ENCODE measurements at regions not wholly inside any gene's neighbourhood (a gene's known extent, or its start where the extent isn't known, plus 50 kb on each side); places are given as distances from the start of the nearest gene placed in this dataset.

DNA sequence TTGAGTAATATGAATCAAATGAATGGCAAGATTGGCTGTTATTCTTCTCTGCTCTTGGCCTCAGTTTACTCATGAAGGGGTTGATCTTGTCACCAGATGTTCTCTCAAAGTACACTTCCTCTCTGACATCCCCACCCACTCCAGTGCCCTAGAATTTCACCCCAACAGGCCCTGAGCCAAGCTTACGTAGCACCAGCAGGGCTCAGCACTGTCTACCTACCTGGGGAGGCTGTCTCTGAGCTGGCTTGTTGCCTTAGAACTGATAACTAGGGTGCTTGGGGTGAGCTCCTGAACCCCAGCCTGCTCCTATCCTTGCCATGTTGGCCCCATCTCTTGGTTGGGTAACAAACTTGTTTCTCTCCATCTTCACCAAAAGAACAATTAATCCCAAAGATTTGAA is 159.1 kb upstream of the USP24 start:
- H3K36me3 Mint-ChIP-seq (ENCODE audit: low read depth): no peaks in the 10 kb centered on the region
- H3K9me3 Mint-ChIP-seq: no peaks in the 10 kb centered on the region
- H3K27ac Mint-ChIP-seq: no peak overlapping the region
- H3K4me1 Mint-ChIP-seq (ENCODE audit: low read depth): peaks cover 6% of the 10 kb centered on the region
- H3K27me3 Mint-ChIP-seq (ENCODE audit: low read depth): peaks cover 2% of the 10 kb centered on the region
- DNase-seq (ENCODE audit: low spot score): no peak
- no peak overlapping the region for H3K4me3 Mint-ChIP-seq

DNA sequence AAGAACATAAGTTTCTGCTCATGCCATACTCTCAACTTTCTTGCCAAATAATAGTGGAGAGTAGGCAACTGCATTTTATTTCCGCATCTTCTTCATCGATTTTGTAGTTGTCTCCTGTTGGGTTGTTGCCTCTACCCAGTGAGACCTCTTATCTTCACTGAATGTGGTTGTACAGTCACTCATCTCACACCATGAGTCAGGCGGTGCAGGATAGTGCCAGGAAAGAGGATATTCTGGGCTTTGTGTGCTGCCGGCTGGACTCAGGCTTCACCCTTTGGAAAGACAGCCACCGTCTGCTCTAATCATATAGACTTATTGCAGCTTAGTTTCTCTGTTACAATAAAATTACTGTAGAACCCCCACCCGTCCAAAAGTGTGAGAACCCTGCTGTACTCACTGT is 154.3 kb upstream of the USP24 start:
- no peak for DNase-seq (ENCODE audit: low spot score)
- no peaks in the 10 kb centered on the region for H3K9me3 Mint-ChIP-seq
- H3K4me1 Mint-ChIP-seq (ENCODE audit: low read depth): no peaks in the 10 kb centered on the region
- no peak overlapping the region for H3K4me3 Mint-ChIP-seq
- no peaks in the 10 kb centered on the region for H3K36me3 Mint-ChIP-seq (ENCODE audit: low read depth)
- H3K27ac Mint-ChIP-seq: no peak overlapping the region
- H3K27me3 Mint-ChIP-seq (ENCODE audit: low read depth): peaks cover 2% of the 10 kb centered on the region

DNA sequence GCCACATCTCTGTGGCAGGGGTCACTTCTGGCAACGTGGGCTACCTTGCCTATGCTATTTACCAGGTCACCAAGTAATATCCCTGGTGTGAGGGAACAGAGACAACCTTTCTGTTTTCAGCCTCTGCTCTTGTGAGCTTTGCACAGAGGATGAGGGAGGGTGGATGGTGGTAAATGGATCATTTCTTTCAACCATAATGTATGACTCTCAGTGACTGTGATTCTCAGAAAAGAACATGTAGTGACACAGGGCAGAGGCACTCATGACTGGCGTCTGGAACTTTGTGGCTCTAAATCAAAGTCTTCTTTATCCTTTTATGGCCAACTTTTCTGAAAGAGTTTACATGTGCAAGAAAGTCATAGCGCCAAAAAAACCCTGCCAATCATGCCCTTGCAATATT is 153.5 kb upstream of the USP24 start:
- Mint-ChIP-seq H3K4me3 (no peak overlapping the region), H3K27ac (no peak overlapping the region), H3K4me1 (ENCODE audit: low read depth) (no peaks in the 10 kb centered on the region), H3K36me3 (ENCODE audit: low read depth) (no peaks in the 10 kb centered on the region), H3K27me3 (ENCODE audit: low read depth) (peaks cover 5% of the 10 kb centered on the region), H3K9me3 (no peaks in the 10 kb centered on the region)
- DNase-seq (ENCODE audit: low spot score): no peak

DNA sequence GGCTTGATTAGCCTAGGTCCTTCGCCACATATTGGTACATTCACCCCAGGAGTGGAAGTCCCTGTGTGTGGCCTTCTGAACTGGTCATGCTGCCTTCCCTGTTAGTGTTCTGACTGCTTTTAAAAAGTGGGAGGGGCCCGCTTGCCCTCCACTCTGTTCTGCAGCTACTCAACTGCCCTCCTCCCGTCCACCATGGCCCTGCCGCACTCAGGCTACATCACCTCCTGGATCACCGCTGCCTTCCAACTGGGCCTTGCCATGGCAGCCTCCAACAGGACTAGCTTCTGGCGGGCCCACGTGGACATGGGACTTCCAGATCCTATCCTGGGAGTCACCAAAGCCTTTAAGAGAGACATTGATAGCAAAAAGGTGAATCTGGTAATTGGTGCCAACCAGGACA is 152.1 kb upstream of the USP24 start:
- H3K9me3 Mint-ChIP-seq: no peaks in the 10 kb centered on the region
- H3K27ac Mint-ChIP-seq: no peak overlapping the region
- H3K27me3 Mint-ChIP-seq (ENCODE audit: low read depth): peaks cover 8% of the 10 kb centered on the region
- H3K4me1 Mint-ChIP-seq (ENCODE audit: low read depth): peaks cover 9% of the 10 kb centered on the region
- no peaks in the 10 kb centered on the region for H3K36me3 Mint-ChIP-seq (ENCODE audit: low read depth)
- H3K4me3 Mint-ChIP-seq: no peak overlapping the region
- DNase-seq (ENCODE audit: low spot score): no peak

DNA sequence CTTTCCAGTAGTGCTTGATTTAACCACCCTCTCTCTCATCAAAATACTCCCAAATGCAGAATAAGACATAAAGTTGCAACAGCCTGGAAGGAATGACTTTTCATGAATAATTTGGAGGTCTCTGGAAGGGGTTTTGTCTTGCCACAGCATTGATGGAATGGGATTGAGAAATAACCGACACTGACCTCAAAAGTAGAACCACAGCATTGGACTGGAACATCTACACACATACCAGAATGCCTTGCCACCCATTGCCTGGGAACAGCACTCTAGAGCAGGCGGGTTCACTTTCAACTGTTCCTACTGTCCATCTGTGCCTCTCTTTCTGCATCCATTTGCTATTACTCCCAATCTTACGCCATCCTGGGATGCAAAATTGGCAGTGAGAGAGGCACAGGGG is 149.1 kb upstream of the USP24 start:
- no peaks in the 10 kb centered on the region for H3K9me3 Mint-ChIP-seq

DNA sequence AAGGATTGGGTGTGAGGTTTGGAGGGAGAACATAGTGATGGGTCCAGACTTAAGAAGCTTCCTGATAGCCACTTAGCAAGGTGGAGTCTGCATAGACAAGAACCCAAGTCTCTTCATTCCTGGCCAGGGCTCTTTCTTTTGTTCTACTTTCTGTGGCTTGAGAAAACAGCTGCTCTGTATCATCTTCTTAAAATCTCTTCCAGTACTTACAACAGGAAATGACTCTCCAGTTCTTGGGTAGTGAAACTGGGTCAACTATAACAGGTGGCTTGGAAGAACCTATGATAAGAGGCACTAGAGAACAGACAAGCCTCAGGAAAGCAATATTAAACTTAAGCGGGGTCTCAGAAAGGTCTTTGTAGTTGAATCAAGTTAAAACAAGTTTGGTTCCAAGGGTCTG is 148.1 kb upstream of the USP24 start:
- H3K36me3 Mint-ChIP-seq (ENCODE audit: low read depth): no peaks in the 10 kb centered on the region
- no peak for DNase-seq (ENCODE audit: low spot score)
- H3K27me3 Mint-ChIP-seq (ENCODE audit: low read depth): peaks cover 15% of the 10 kb centered on the region
- H3K4me1 Mint-ChIP-seq (ENCODE audit: low read depth): peaks cover 9% of the 10 kb centered on the region
- H3K4me3 Mint-ChIP-seq: no peak overlapping the region
- no peak overlapping the region for H3K27ac Mint-ChIP-seq
- H3K9me3 Mint-ChIP-seq: no peaks in the 10 kb centered on the region

More for the DNA sequence above, 149.1 kb upstream of the USP24 start:
- Mint-ChIP-seq H3K4me3 (no peak overlapping the region), H3K27me3 (ENCODE audit: low read depth) (peaks cover 9% of the 10 kb centered on the region), H3K36me3 (ENCODE audit: low read depth) (no peaks in the 10 kb centered on the region), H3K4me1 (ENCODE audit: low read depth) (peaks cover 9% of the 10 kb centered on the region), H3K27ac (no peak overlapping the region)
- DNase-seq (ENCODE audit: low spot score): no peak

DNA sequence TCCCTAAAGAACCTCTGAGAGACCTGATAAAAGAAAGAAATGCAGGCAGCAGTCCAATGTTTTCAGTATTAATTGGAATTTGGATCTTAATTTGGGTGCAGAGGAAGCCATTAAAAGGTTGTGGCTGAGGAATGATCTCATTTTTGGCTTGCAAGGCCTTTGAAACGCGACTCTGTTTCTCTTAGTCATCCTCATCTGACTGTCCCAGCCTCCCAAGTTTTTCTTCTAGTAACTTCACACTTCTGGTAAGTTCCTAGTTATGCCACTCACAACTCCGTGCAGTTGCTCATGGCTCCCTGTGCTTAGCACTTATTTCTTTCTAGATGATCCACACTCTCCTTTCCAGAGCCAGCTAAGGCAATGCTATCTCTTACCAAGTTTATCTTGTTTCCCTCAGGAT is 147.4 kb upstream of the USP24 start:
- Mint-ChIP-seq H3K27ac (no peak overlapping the region), H3K4me1 (ENCODE audit: low read depth) (peaks cover 9% of the 10 kb centered on the region), H3K4me3 (no peak overlapping the region), H3K27me3 (ENCODE audit: low read depth) (peaks cover 16% of the 10 kb centered on the region), H3K9me3 (no peaks in the 10 kb centered on the region), H3K36me3 (ENCODE audit: low read depth) (no peaks in the 10 kb centered on the region)
- DNase-seq (ENCODE audit: low spot score): no peak

DNA sequence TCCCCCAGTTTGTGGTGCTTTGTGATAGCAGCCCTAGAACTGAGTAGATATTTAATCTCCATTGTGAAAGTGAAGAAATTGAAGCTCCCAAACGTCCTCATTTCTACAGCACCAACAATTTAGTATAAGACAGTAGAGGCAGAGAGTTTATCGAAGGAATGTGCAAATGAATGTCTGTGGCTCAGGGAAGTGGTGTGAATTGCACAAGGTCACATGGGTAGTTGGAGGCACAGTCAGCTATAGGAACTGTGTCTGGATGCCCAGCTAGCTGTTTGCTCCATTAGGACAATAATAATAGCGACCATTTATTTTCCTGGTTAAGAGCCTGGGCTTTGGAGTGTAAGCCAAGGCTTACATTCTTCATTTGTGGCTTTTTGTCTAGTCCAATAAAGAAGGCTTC is 144.4 kb upstream of the USP24 start:
- Mint-ChIP-seq H3K4me3 (no peak overlapping the region), H3K4me1 (ENCODE audit: low read depth) (peaks cover 9% of the 10 kb centered on the region), H3K36me3 (ENCODE audit: low read depth) (no peaks in the 10 kb centered on the region), H3K27me3 (ENCODE audit: low read depth) (peaks cover 17% of the 10 kb centered on the region), H3K9me3 (no peaks in the 10 kb centered on the region), H3K27ac (no peak overlapping the region)
- no peak for DNase-seq (ENCODE audit: low spot score)

DNA sequence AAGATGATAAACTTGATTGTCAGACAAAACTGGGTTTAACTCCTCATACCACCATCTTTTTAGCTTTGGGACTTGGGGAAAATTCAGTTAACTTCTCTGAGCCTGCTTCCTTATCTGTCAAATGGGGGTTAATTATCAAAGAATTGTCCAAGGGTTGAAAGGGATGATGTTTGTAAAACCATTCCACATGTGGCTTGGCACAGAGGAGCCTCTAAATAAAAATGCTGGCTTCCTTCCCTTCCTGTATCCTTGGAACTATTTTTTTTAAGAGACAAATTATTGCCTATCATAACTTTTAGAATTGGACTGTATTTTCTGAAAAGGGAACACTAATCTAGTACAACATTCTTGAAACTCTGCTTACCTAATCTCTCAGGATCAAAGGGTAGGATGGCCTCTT is 143.4 kb upstream of the USP24 start:
- no peak for DNase-seq (ENCODE audit: low spot score)
- Mint-ChIP-seq H3K4me3 (no peak overlapping the region), H3K4me1 (ENCODE audit: low read depth) (peaks cover 9% of the 10 kb centered on the region)

DNA sequence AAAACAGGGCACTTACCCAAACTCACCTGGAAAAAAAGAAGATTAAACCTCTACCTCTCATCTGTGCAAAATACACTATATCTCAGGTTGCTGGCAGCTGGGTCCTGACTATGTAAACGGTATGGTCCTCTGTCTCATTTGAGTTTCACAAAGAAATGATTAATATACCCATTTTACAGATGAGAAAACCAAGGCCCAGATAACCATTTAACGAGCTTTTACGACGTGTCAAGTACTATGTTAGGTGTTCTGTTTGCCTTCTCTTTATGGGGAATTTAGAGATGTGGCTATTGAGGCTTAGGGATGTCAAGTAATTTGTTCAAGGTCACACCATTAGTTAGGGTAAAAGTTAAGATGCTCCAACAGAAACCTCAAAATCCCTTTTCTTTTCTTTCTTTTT is 140.4 kb upstream of the USP24 start:
- Mint-ChIP-seq H3K9me3 (no peaks in the 10 kb centered on the region), H3K36me3 (ENCODE audit: low read depth) (no peaks in the 10 kb centered on the region), H3K27ac (no peak overlapping the region), H3K27me3 (ENCODE audit: low read depth) (peaks cover 10% of the 10 kb centered on the region), H3K4me3 (no peak overlapping the region), H3K4me1 (ENCODE audit: low read depth) (no peaks in the 10 kb centered on the region)
- no peak for DNase-seq (ENCODE audit: low spot score)

More for the DNA sequence above, 143.4 kb upstream of the USP24 start:
- Mint-ChIP-seq H3K36me3 (ENCODE audit: low read depth) (no peaks in the 10 kb centered on the region), H3K9me3 (no peaks in the 10 kb centered on the region), H3K27me3 (ENCODE audit: low read depth) (peaks cover 14% of the 10 kb centered on the region), H3K27ac (no peak overlapping the region)

DNA sequence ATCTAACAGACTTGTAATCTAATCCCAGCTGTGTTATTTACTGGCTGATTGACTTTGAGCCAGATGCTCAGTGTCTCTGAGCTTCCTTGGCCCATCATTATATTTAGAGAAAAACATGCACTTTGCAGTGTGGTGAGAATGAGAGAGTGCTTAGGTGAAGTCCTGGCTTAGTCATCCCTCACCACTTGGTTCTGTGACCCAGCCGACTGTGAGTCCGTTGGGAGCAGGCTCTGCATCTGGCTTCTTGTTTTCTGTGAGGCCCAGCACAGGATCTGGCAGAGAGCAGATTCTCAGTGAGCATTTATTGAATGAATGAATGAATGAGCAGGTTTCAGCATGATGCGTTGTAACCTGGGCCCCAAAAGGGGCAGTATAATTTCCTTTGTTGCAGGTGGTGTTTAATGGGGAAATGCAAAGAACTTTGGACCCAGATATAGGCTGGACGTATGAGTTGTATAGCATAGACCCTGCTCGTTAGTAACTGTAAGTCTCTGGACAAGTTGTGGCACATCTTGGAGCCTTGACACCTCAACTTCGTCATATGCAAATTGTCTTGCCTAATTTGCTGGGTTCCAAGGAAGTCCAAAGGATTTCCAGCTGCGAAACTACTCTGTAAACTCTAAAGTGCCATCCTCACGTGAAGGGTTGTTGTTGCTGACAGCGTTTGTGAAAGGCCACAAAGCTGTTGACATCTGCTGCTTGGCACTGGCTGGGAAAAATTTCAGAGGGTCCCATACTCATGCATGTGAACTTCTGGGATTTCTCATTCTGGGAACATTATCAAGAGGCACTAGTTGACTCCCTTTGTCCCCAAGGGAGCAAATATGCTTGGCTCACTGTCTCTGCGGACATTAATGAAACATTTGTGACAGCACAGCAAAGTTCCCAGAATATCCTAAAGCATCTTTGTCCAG is 138.8 kb upstream of the USP24 start:
- peaks cover 10% of the 10 kb centered on the region for H3K27me3 Mint-ChIP-seq (ENCODE audit: low read depth)
- H3K9me3 Mint-ChIP-seq: no peaks in the 10 kb centered on the region
- no peaks in the 10 kb centered on the region for H3K4me1 Mint-ChIP-seq (ENCODE audit: low read depth)

DNA sequence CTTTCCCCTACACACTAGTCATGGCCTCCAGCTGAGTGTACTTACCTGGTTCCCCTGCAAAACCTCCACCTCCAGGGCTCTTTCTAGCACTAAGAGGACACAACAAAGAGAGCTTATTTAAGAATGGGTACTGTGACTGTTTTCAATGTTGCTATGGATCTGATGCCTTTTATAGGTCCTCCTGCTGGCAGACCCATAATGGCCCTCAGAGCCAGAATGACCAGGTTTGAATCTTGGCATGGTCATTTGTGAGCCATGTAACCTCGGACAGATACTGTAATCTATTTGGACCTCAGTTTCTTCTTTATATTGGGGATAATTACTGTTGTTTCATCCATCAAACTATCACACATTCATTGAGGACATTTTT is 137.6 kb upstream of the USP24 start:
- Mint-ChIP-seq H3K9me3 (no peaks in the 10 kb centered on the region), H3K27me3 (ENCODE audit: low read depth) (peaks cover 7% of the 10 kb centered on the region), H3K4me3 (no peak overlapping the region), H3K27ac (no peak overlapping the region), H3K36me3 (ENCODE audit: low read depth) (no peaks in the 10 kb centered on the region), H3K4me1 (ENCODE audit: low read depth) (no peaks in the 10 kb centered on the region)
- no peak for DNase-seq (ENCODE audit: low spot score)

More for the DNA sequence above, 138.8 kb upstream of the USP24 start:
- Mint-ChIP-seq H3K27ac (no peak overlapping the region), H3K36me3 (ENCODE audit: low read depth) (no peaks in the 10 kb centered on the region), H3K4me3 (no peak overlapping the region)
- no peak for DNase-seq (ENCODE audit: low spot score)

DNA sequence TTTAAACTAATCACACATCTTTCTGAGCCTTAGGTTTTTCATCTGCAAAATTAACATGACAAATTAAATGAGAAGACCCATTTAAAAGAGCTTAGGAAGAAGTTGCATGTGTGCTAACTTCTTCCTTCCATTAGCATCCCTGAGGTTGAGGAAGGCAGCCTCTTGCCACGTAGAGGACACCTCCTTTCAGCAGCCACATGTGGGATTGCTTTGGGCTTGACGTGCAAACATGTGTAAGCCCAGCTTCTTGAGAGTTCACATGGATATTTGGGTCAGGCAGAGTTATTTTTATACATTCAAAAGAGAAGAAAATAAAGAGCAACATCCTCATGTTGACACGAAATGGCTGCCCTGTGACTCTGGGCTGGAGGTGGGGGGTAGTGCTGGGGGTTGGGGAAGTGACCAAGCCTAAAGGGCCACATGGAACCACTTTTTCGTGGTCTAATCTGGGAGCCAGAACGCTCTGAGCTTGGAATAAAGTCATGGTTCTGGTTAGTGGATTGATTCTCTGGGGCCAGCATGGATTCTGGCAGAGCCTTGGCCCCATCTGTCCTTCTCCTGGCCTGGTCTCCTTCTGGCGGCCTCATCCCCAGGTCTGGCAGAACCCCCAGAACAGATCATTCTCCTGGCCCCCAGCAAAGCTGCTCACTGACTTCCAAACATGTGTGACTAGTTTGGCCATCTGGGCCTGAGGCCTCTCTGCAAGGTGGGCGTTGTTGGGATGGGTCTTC is 137.1 kb upstream of the USP24 start:
- H3K9me3 Mint-ChIP-seq: no peaks in the 10 kb centered on the region
- H3K27ac Mint-ChIP-seq: no peak overlapping the region
- H3K4me3 Mint-ChIP-seq: no peak overlapping the region

DNA sequence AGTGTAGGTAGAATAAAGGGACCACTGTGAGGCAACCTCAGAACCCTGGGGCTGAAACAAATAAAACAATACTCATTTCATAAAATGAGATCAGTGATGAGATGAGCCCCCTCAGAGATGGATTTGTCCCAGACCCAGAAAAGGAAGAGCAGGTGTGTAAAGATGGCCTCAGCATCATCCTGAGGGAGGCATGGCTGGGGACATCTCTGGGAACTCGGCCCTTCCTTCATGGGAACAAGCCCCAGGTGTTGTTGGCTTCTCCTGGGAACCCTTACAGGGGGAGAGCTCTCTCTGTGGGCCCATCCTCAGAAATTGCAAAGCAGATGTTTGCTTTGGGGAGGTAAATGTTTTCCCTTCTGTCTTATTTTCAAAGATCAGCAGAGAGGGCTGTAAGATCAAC is 133.2 kb upstream of the USP24 start:
- no peaks in the 10 kb centered on the region for H3K36me3 Mint-ChIP-seq (ENCODE audit: low read depth)
- H3K27ac Mint-ChIP-seq: no peak overlapping the region
- no peaks in the 10 kb centered on the region for H3K4me1 Mint-ChIP-seq (ENCODE audit: low read depth)
- H3K27me3 Mint-ChIP-seq (ENCODE audit: low read depth): peaks cover 5% of the 10 kb centered on the region
- no peak for DNase-seq (ENCODE audit: low spot score)
- H3K9me3 Mint-ChIP-seq: no peaks in the 10 kb centered on the region
- no peak overlapping the region for H3K4me3 Mint-ChIP-seq

More for the DNA sequence above, 137.1 kb upstream of the USP24 start:
- Mint-ChIP-seq H3K27me3 (ENCODE audit: low read depth) (peaks cover 5% of the 10 kb centered on the region), H3K4me1 (ENCODE audit: low read depth) (no peaks in the 10 kb centered on the region), H3K36me3 (ENCODE audit: low read depth) (no peaks in the 10 kb centered on the region)
- DNase-seq (ENCODE audit: low spot score): no peak
